NCI-H446 (cell line): ENCODE measurements at regions not wholly inside any gene's neighbourhood (a gene's known extent, or its start where the extent isn't known, plus 50 kb on each side); places are given as distances from the start of the nearest gene placed in this dataset.

Experiments
- DNase-seq, 2 experiments: peaks; one replicate each; lab custom pipeline; 2025; lab: John Stamatoyannopoulos, UW

GRCh38 chr3:76694063-76694462 lies 345.8 kb upstream of the ROBO2 start:
- DNase-seq, result peak; percentile 65 to 94

- peak in 1 of 2 experiments; percentile 6 for DNase-seq
Observed at GRCh38 chr3:76698136-76698706, 341.7 kb upstream of the ROBO2 start.

GRCh38 chr3:76699846-76700245 lies 340.1 kb upstream of the ROBO2 start:
- DNase-seq, result no peak

GRCh38 chr3:76700323-76700722 lies 339.6 kb upstream of the ROBO2 start:
- no peak for DNase-seq

GRCh38 chr3:76702676-76703075 lies 337.2 kb upstream of the ROBO2 start:
- DNase-seq, result no peak

- no peak for DNase-seq
Observed at GRCh38 chr3:76715426-76715825, 324.5 kb upstream of the ROBO2 start.

- DNase-seq, result no peak
Observed at GRCh38 chr3:76723366-76723765, 316.5 kb upstream of the ROBO2 start.

GRCh38 chr3:76724075-76724474 lies 315.8 kb upstream of the ROBO2 start:
- no peak for DNase-seq

GRCh38 chr3:76724706-76725105 lies 315.2 kb upstream of the ROBO2 start:
- DNase-seq, result no peak

- DNase-seq, result no peak
Observed at GRCh38 chr3:76726034-76726433, 313.9 kb upstream of the ROBO2 start.

GRCh38 chr3:76728426-76728825 lies 311.5 kb upstream of the ROBO2 start:
- no peak for DNase-seq

GRCh38 chr3:76731471-76731870 lies 308.4 kb upstream of the ROBO2 start:
- no peak for DNase-seq

- no peak for DNase-seq
Observed at GRCh38 chr3:76733073-76733759, 306.7 kb upstream of the ROBO2 start.

- DNase-seq, result no peak
Observed at GRCh38 chr3:76735152-76735551, 304.7 kb upstream of the ROBO2 start.

GRCh38 chr3:76753599-76753998 lies 286.3 kb upstream of the ROBO2 start:
- peak in 1 of 2 experiments; percentile 50 for DNase-seq

- no peak for DNase-seq
Observed at GRCh38 chr3:76754247-76754646, 285.7 kb upstream of the ROBO2 start.

- no peak for DNase-seq
Observed at GRCh38 chr3:76756577-76756976, 283.3 kb upstream of the ROBO2 start.

GRCh38 chr3:76760336-76760735 lies 279.6 kb upstream of the ROBO2 start:
- DNase-seq, result no peak

- DNase-seq, result peak in 1 of 2 experiments; percentile 42
Observed at GRCh38 chr3:76765511-76765910, 274.4 kb upstream of the ROBO2 start.

- DNase-seq, result no peak
Observed at GRCh38 chr3:76768912-76769311, 271.0 kb upstream of the ROBO2 start.

- DNase-seq, result no peak
Observed at GRCh38 chr3:76776927-76777326, 263.0 kb upstream of the ROBO2 start.

- DNase-seq, result no peak
Observed at GRCh38 chr3:76788206-76788605, 251.7 kb upstream of the ROBO2 start.

GRCh38 chr3:76789237-76789636 lies 250.7 kb upstream of the ROBO2 start:
- no peak for DNase-seq

- DNase-seq, result no peak
Observed at GRCh38 chr3:76811418-76811817, 228.5 kb upstream of the ROBO2 start.
